NCI-H748 (cell line): ENCODE measurements at regions not wholly inside any gene's neighbourhood (a gene's known extent, or its start where the extent isn't known, plus 50 kb on each side); places are given as distances from the start of the nearest gene placed in this dataset.

Experiments
- DNase-seq: peaks from one replicate; lab custom pipeline; 2025; ENCODE audit not compliant: unreplicated experiment; lab: John Stamatoyannopoulos, UW

DNA sequence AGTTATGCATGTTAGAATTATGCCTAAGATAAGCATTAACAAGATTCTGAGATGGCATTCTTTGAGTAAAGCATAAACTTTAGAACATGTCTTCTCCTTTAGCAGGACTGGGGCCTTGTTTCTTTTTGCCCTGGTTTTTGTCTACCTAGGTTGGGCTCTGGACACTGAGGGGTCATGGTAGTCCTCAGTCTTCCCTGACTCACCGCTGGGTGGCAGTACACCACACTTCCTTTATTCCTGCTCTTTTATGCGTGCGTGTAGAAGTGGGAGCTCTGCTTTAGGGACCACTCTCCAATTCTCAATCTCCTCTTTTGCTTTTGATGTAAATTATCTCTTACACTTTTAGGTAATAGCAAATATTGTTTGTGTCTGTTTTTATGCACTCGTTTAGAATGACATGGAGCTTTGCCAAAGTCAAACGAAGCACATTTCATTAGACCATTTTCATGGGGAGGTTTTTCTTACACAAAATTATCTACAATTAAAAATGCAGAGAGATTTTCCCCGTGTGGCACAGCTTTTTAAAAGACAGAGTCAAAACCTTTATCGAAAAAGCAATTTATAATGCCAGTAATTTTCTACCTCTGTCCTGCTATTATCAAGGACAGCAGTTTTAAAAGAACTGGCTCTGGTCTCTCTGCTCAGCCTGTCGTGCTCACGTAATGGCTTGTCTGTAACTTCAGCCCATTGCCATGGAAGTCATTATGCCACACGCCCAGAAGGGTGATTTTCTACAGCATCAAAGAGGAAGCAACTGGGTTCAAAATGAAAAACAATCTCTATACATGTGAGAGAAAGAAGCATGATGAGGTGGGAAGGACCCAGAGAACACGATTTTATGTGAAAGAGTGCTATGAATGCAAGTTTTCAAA is 413.9 kb downstream of the COG6 start:
- peak; percentile 57 for DNase-seq

GRCh38 chr13:40070357-40070756 is 414.9 kb downstream of the COG6 start:
- peak; percentile 6 for DNase-seq

- DNase-seq: no peak
These were observed 417.2 kb downstream of the COG6 start for GRCh38 chr13:40072663-40073120.

DNA sequence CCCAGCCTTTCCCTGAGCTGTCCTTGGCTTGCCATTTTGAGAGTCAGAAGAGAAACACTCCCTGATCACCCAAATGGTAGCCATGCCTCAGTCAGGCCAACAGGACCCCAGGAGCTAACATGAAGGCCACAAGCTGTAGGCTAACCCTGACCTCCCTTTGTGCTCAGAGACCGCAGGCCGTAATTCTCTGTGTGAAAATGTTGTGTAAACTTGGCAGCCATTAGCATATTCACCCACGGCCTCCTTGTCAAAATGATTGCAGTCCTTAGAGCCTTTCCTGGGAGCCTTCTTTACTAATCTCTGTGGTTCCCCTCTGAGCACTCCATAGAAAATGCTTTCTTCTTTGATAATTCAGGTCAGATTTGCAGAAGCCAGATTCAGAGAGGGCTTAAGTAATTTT is 418.9 kb downstream of the COG6 start:
- no peak for DNase-seq

DNA sequence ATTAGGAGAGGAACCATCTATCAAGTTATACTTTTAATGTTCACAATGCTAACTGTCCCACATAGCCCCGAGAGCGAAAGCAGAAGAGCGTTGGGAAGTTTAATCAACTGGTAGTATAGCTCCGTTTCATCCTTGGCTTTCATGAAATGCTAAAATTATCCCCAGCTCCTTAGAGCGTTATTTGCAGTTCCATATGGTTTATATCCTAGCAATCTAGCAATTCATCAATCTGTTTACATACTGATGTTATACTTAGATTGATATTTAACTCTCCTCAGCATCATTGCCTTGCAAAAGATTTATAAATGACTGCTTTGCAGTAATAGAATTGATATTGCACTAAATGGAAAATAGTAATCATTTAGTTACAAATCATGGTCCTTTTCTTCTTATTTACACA is 419.8 kb downstream of the COG6 start:
- DNase-seq: no peak

DNA sequence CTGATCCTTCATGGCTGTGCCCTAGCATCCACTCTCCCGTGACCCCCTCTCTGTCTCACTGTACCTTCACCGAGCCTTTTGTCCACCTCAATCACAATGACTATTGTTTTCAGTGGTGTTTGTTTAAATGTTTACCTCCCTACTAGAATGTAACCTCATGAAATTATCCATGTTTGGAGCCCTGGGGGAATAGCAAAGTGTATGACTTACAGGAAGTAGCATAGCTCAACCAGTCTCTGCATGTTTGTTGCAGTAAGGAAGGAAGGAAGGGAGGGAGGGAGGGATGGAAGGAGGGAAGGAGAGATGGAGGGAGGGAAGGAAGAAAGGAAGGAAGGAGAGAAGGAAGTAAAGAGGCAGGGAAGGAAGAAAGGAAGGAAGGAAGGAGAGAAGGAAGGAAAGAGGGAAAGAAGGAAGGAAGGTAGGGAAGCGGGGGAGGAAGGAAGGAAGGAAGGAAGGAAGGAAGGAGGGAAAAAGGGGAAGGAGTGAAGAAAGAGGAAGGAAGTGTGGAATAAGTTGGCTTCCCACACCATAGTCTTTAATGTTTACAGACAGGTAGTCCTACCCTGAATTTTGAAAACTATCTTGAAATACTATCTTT is 421.4 kb downstream of the COG6 start:
- DNase-seq: no peak

DNA sequence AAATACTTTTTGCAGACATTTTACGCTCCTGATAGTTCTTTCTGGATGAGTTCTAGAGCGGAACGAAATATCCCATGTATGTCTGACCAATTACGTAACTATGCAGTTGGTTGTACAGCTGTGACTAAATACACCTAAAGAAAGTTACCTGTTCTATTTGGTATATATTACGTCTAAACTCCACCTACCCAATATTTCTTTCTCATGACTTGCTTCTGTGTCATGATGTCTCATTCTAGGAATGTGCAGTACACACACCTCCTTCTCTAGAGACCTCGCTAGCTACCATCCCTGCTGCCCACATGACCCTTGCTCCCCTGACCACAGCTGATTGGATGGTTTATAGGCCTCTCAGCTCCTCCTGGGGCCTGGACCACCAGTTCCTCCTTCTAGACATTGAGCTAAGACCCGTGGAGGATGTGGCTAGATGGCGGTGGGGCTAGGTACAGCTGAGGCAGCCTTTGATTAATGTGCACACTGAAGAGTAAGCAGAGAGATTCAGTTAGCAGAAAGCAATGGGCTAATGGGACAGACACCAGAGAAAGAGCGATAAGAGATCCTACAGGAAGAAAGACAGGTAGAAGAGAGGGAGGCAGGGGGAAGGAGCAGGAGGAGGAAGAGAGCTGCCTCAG is 422.1 kb downstream of the COG6 start:
- DNase-seq: no peak

DNA sequence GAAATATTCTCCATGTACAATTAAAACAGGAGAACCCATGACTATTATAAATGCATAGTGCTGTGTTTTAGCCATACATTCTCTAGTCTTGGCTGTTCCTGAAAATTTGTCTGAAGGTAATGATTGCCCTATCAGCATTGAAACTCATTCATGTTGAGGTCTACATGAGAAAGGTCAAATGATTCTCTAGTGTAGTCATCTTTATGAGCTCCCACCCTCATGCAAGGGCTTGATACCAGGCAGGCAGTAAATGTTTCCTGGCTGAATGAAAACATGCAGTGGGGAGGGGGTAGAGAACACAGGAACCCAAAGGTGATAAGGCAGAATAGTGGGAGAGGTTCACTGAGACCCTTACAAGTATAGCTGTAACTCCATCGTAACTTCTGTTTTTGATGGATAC is 424.3 kb downstream of the COG6 start:
- DNase-seq: no peak

DNA sequence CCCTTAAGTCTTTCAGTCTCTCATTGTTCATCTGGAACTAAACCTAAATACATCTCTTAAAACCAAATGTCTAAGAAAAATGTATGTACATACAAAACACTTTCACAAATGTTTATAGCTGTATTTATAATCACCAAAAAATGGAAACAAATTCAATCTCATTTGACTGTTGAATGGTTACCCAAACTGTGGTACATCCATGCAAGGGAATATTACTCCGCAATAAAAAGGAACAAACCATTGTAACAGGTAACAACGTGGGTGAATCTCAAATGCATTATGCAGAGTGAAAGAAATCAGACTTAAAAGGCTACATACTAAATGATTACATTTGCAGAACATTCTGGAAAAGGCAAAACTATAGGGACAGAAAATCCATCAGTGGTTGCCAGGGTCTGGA is 425.2 kb downstream of the COG6 start:
- DNase-seq: no peak

DNA sequence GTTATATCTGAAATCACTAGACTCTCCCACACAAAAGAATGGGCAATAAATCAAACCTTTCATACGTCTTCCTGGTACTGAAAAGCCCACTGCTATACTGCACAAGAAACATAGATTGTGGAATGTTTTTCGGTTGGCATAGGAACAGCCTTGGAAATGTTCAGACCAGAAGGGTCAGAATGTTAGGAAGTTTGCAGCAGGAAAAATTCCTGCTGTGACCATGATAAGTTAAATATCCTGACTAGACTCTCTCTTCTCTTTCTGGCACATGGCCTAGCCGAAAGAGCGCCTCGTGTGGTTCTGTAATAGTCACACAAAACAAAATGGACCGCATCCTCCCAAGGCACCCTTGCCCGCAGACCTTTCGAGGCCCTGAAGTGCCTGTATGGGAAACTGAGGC is 427.2 kb downstream of the COG6 start:
- DNase-seq: no peak

GRCh38 chr13:40083841-40084240 is 428.4 kb downstream of the COG6 start:
- no peak for DNase-seq

GRCh38 chr13:40084934-40085333 is 429.5 kb downstream of the COG6 start:
- no peak for DNase-seq

- peak; percentile 55 for DNase-seq
These were observed 431.9 kb downstream of the COG6 start for GRCh38 chr13:40087091-40088002.

DNA sequence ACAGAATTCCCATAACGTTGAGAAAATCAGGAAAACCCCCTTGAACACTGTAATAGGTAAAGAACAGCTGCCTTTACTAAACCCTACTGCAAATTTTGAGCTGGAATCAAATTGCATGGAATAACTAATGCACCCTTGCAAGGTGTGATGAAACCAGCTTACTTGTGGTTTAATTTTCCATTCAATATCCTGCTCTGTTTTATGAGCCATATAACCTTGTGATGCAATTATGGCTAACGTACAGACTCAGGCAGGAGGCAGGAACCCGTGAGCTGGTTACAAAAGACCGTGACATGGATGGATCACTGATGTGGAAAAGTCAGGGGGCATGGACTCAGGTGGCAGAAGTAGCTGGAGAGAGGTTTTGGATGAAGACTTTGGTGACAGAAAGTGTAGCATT is 438.6 kb downstream of the COG6 start:
- DNase-seq: no peak

DNA sequence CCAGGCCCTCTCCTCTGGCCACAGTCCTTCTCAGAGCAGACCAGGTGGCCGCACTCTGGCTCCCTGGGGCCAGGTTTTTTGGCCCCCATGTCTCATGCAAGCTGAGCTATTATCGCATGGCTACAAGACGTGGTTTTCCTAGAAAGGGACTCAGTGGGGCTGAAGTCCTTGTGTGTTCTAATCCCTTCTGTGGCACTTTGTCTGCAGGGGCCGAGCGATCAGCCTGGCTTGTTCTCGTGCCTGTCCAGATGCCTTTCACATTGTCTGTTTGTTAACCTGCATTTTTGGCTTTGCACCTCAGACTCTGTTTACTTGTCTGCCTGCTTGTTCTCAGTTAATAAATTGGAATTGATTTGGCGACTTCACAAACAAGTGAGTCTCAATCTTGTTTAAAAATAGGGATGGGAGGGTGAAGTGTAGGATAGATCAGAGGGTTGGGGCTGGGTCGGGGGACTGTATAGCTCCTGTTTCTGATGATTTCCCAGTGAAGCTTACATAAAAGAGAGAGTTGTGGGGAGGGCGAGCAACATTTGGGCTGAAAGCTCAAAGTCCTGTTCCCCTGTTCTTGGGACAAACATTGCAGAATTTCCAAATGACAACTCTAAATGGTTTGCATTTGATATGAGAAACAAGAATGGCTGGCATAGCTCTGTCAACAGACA is 440.4 kb downstream of the COG6 start:
- DNase-seq: no peak

DNA sequence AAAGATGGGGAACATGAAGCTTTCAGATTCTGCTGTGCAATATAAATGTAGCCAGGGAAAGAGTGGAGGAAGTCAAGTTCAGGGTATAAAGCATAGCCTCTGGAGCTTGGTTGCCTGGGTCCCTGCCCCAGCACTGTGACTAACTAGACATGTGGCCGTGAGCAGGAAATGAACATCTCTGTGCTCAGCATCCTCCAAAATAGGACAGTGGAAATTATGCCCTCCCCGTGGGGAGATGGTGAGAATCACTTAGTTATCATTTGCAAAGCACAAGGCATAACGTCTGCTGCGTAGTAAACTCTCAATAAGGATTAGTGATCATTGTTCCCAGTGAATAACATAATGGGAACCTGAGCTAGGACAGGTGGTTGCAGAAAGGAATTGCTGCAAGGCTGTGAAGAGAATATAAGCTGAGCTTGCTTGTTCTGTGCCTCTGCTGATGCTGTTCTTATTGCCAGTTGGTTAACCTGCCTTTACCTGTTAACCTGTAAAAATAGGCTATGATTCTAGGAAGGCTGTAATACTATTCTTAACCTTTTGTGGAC is 441.0 kb downstream of the COG6 start:
- peak; percentile 4 for DNase-seq

DNA sequence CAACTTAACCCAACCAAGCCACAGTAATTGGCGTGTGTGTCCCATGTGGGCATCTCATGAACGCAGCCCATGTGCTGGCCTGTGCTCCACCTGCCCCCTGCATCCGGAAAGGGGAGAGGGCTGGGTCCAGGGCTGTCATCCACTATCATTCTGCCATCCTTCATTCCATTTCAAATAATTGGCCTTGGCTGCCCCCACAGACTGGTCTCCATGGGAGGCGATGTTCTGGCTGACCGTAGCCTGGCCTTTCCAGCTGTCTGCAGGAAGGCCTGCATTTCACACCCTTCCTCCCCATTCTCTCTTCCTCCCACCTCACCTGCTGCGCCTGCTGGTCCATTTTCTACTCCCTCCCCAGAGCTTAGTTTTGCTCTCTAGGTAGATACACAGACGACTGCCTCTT is 442.8 kb downstream of the COG6 start:
- no peak for DNase-seq

GRCh38 chr13:40101708-40102359 is 446.4 kb downstream of the COG6 start:
- DNase-seq: no peak

DNA sequence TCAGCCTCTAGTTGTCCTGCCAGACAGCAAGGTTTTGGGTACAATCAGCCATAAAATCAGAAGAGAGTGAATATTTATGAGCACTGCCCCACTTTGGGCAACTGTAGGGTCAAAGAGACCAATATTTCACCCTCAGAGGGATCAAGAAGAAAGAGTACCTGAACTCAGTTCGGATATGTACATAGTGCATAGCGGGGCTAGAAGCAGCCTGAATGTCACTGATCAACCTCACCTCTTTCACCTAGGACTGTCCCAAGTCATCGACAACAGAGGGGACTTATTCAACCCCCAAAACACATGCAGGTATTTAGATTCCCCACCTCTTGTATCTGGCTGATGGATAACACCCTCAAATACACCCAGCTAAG is 446.9 kb downstream of the COG6 start:
- DNase-seq: no peak

- no peak for DNase-seq
These were observed 447.4 kb downstream of the COG6 start for GRCh38 chr13:40102854-40103253.
